Lung (tissue), 11 donors: ENCODE measurements at regions not wholly inside any gene's neighbourhood (a gene's known extent, or its start where the extent isn't known, plus 50 kb on each side); places are given as distances from the start of the nearest gene placed in this dataset.

Experiments used
- ATAC-seq: fragments of 200-7000 bp; cut with Tn5 transposase; one replicate; pipeline ENCODE4 v1.9.1; 2020; ENCODE audit warnings: moderate number of reproducible peaks; ENCODE audit not compliant: insufficient read depth, low FRiP score
- DNase-seq, 3 donors: peaks; one replicate each; pipeline ENCODE4 v3.0.0-alpha.2; 2013 to 2017
- H3K27ac ChIP-seq, 2 donors: one replicate each; pipeline ENCODE4 v1.5.1; 2013; ENCODE audit warnings: mild to moderate bottlenecking in 2 of 2, moderate library complexity in 2 of 2, control low read depth in 1 of 2, inconsistent platforms in 1 of 2, low read depth in 1 of 2, low read length in 1 of 2
- H3K27me3 ChIP-seq, 3 donors: one replicate each; pipeline ENCODE4 v1.5.1; 2013; ENCODE audit warnings: low read length in 2 of 3; ENCODE audit not compliant: control insufficient read depth in 3 of 3, insufficient read depth in 3 of 3
- H3K36me3 ChIP-seq, 4 donors: one replicate each; pipeline ENCODE4 v1.5.1; 2013; ENCODE audit warnings: low read length in 4 of 4, mild to moderate bottlenecking in 1 of 4, moderate library complexity in 1 of 4; ENCODE audit not compliant: control insufficient read depth in 4 of 4, insufficient read depth in 4 of 4
- H3K4me1 ChIP-seq, 5 donors: one replicate each; pipeline ENCODE4 v1.5.1; 2013; ENCODE audit warnings: low read length in 5 of 5, mild to moderate bottlenecking in 2 of 5, moderate library complexity in 1 of 5; ENCODE audit not compliant: control insufficient read depth in 5 of 5, insufficient read depth in 5 of 5
- H3K4me3 ChIP-seq: one replicate; pipeline ENCODE4 v1.5.1; 2013; ENCODE audit warnings: mild to moderate bottlenecking, control low read depth, moderate library complexity
- H3K9ac ChIP-seq, 2 donors: one replicate each; pipeline ENCODE4 v1.5.1; 2013; ENCODE audit warnings: low read length in 2 of 2, control low read depth in 1 of 2; ENCODE audit not compliant: insufficient read depth in 1 of 2
- H3K9me3 ChIP-seq, 4 donors: one replicate each; pipeline ENCODE4 v1.5.1; 2013; ENCODE audit warnings: low read length in 3 of 4, mild to moderate bottlenecking in 1 of 4, moderate library complexity in 1 of 4; ENCODE audit not compliant: control insufficient read depth in 4 of 4, insufficient read depth in 3 of 4
- CTCF ChIP-seq: IDR thresholded peaks from 2 replicates; pipeline ENCODE4 v1.5.1; 2012; ENCODE audit warnings: mild to moderate bottlenecking; ENCODE audit errors: control extremely low read depth, extremely low read depth
- WGBS, 2 donors: extraction: QIAGEN DNeasy Blood & Tissue Kit; methylation state at CpG; one replicate each; pipeline ENCODE4 v1.1.7; 2013; 5-methylcytosine and 5-hydroxymethylcytosine counted together
- donor health status: control.
- donor health status: control.
- donor health status: Bipolar disorder and iron deficiency.
- donor health status: healthy.
- donor health status: DM: yes; HTN: yes; CAD: no.

- H3K27me3 ChIP-seq, result no peaks in the 10 kb centered on the region
- TF ChIP-seq CTCF, result no peak
- H3K9ac ChIP-seq, result no peak overlapping the region
- DNase-seq, result no peak
- no peaks in the 10 kb centered on the region for H3K36me3 ChIP-seq
- no peaks in the 10 kb centered on the region for H3K9me3 ChIP-seq
- H3K27ac ChIP-seq, result no peak overlapping the region
- H3K4me1 ChIP-seq, result no peaks in the 10 kb centered on the region
- no peak overlapping the region for H3K4me3 ChIP-seq
- whole genome bisulfite sequencing, 2 donors, result 74 to 89% methylated on average over 3 of the region's 3 CpGs
- ATAC-seq, result no peak
Observed at GRCh38 chr2:168322325-168323007, 75.1 kb upstream of the STK39 start.

- Histone ChIP-seq H3K27me3 (no peaks in the 10 kb centered on the region), H3K9me3 (no peaks in the 10 kb centered on the region), H3K27ac (no peak overlapping the region), H3K9ac (no peak overlapping the region), H3K36me3 (no peaks in the 10 kb centered on the region), H3K4me3 (no peak overlapping the region), H3K4me1 (no peaks in the 10 kb centered on the region)
- ATAC-seq, result no peak
- no peak for DNase-seq
- no peak for TF ChIP-seq CTCF
- WGBS, 2 donors, result 67 to 73% methylated on average over 11 of the region's 11 CpGs
Observed at GRCh38 chr2:168323529-168324021, 76.2 kb upstream of the STK39 start.

GRCh38 chr2:168326572-168326971, 79.2 kb upstream of the STK39 start:
- H3K27me3 ChIP-seq, result no peaks in the 10 kb centered on the region
- no peak overlapping the region for H3K27ac ChIP-seq
- WGBS, 2 donors, result 58 to 82% methylated on average over 2 of the region's 2 CpGs
- no peaks in the 10 kb centered on the region for H3K36me3 ChIP-seq
- no peak for TF ChIP-seq CTCF
- ATAC-seq (no peak), DNase-seq (no peak)
- H3K9me3 ChIP-seq, result peaks cover 0 to 7% (median 2%) of the 10 kb centered on the region in 4 donors
- no peaks in the 10 kb centered on the region for H3K4me1 ChIP-seq
- no peak overlapping the region for H3K4me3 ChIP-seq
- H3K9ac ChIP-seq, result no peak overlapping the region

GRCh38 chr2:168327328-168327727, 79.9 kb upstream of the STK39 start:
- Histone ChIP-seq H3K36me3 (no peaks in the 10 kb centered on the region), H3K4me1 (no peaks in the 10 kb centered on the region), H3K27ac (no peak overlapping the region), H3K9me3 (peaks cover 0 to 7% (median 2%) of the 10 kb centered on the region in 4 donors), H3K27me3 (no peaks in the 10 kb centered on the region), H3K9ac (no peak overlapping the region), H3K4me3 (no peak overlapping the region)
- WGBS, 2 donors, result 92 to 94% methylated on average over 3 of the region's 3 CpGs
- no peak for ATAC-seq
- no peak for TF ChIP-seq CTCF
- DNase-seq, result no peak
